ENCODE measurements at regions not wholly inside any gene's neighbourhood (a gene's known extent, or its start where the extent isn't known, plus 50 kb on each side); places are given as distances from the start of the nearest gene placed in this dataset.

GRCh38 chr3:110856916-110857315 is 214.7 kb upstream of the NECTIN3 start:
- no peaks in the 10 kb centered on the region for H3K4me1 ChIP-seq (ENCODE audit: control insufficient read depth in 2 of 2, insufficient read depth in 2 of 2, low read length in 2 of 2)
- H3K4me3 ChIP-seq (ENCODE audit: low read length in 2 of 2): no peak overlapping the region

DNA sequence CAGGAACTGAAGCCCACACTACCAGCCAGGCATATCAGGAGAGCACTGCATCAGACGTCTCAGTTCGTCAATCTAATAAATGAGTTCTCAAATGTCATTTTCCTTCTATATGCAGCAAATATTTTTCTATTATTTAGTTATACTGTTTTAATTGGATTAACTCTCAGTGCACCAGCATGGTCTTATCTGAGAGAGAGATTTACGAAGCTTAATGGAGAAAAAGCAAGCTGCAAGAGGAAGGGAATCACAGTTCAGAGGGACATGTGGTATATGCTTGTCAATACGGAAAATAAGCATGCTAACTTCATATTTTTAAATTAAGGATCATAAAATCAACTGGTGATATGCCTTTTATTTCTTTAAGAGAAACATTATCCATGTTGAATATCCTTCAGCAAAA is 213.1 kb upstream of the NECTIN3 start:
- H3K27me3 ChIP-seq (ENCODE audit: control insufficient read depth in 2 of 2, insufficient read depth in 2 of 2, low read length in 2 of 2): no peaks in the 10 kb centered on the region
- H3K27ac ChIP-seq (ENCODE audit: low read depth in 2 of 2, low read length in 2 of 2): no peak overlapping the region
- H3K9me3 ChIP-seq (ENCODE audit: control insufficient read depth in 2 of 2, low read length in 2 of 2): no peaks in the 10 kb centered on the region
- no peak overlapping the region for H3K4me3 ChIP-seq (ENCODE audit: low read length in 2 of 2)
- H3K36me3 ChIP-seq (ENCODE audit: control insufficient read depth in 2 of 2, insufficient read depth in 2 of 2, low read length in 2 of 2): no peaks in the 10 kb centered on the region
- H3K4me1 ChIP-seq (ENCODE audit: control insufficient read depth in 2 of 2, insufficient read depth in 2 of 2, low read length in 2 of 2): no peaks in the 10 kb centered on the region
- H3K9ac ChIP-seq (ENCODE audit: low read depth in 1 of 2, low read length in 2 of 2): no peak overlapping the region

More at GRCh38 chr3:110856916-110857315, 214.7 kb upstream of the NECTIN3 start:
- H3K36me3 ChIP-seq (ENCODE audit: control insufficient read depth in 2 of 2, insufficient read depth in 2 of 2, low read length in 2 of 2): no peaks in the 10 kb centered on the region
- H3K9ac ChIP-seq (ENCODE audit: low read depth in 1 of 2, low read length in 2 of 2): no peak overlapping the region
- H3K27ac ChIP-seq (ENCODE audit: low read depth in 2 of 2, low read length in 2 of 2): no peak overlapping the region
- H3K9me3 ChIP-seq (ENCODE audit: control insufficient read depth in 2 of 2, low read length in 2 of 2): no peaks in the 10 kb centered on the region
- no peaks in the 10 kb centered on the region for H3K27me3 ChIP-seq (ENCODE audit: control insufficient read depth in 2 of 2, insufficient read depth in 2 of 2, low read length in 2 of 2)

- H3K9ac ChIP-seq (ENCODE audit: low read depth in 1 of 2, low read length in 2 of 2): no peak overlapping the region
- no peaks in the 10 kb centered on the region for H3K4me1 ChIP-seq (ENCODE audit: control insufficient read depth in 2 of 2, insufficient read depth in 2 of 2, low read length in 2 of 2)
- H3K27me3 ChIP-seq (ENCODE audit: control insufficient read depth in 2 of 2, insufficient read depth in 2 of 2, low read length in 2 of 2): no peaks in the 10 kb centered on the region
- no peaks in the 10 kb centered on the region for H3K36me3 ChIP-seq (ENCODE audit: control insufficient read depth in 2 of 2, insufficient read depth in 2 of 2, low read length in 2 of 2)
- H3K4me3 ChIP-seq (ENCODE audit: low read length in 2 of 2): no peak overlapping the region
- no peaks in the 10 kb centered on the region for H3K9me3 ChIP-seq (ENCODE audit: control insufficient read depth in 2 of 2, low read length in 2 of 2)
- H3K27ac ChIP-seq (ENCODE audit: low read depth in 2 of 2, low read length in 2 of 2): no peak overlapping the region
Observed at GRCh38 chr3:110859336-110859735, 212.3 kb upstream of the NECTIN3 start.

DNA sequence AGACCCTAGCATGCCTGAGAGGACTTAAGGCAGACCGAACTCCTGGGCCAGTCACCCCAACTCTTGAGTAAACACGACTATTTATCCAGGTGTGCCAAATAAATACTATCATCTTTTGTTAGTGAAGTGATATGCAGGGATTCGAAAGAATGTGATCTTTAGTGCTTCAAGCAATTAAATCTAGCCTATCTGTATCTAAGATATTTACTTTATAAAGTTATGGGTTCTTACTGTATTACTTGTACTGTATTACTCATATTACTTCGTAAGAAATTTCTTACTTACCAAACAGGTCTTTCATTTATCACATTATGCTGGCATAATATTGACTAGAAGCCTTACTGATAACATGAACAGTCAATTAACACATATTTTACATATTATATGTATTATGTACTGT is 211.6 kb upstream of the NECTIN3 start:
- Histone ChIP-seq H3K27ac (ENCODE audit: low read depth in 2 of 2, low read length in 2 of 2) (no peak overlapping the region), H3K27me3 (ENCODE audit: control insufficient read depth in 2 of 2, insufficient read depth in 2 of 2, low read length in 2 of 2) (no peaks in the 10 kb centered on the region), H3K9me3 (ENCODE audit: control insufficient read depth in 2 of 2, low read length in 2 of 2) (no peaks in the 10 kb centered on the region), H3K9ac (ENCODE audit: low read depth in 1 of 2, low read length in 2 of 2) (no peak overlapping the region), H3K4me3 (ENCODE audit: low read length in 2 of 2) (no peak overlapping the region), H3K36me3 (ENCODE audit: control insufficient read depth in 2 of 2, insufficient read depth in 2 of 2, low read length in 2 of 2) (no peaks in the 10 kb centered on the region), H3K4me1 (ENCODE audit: control insufficient read depth in 2 of 2, insufficient read depth in 2 of 2, low read length in 2 of 2) (no peaks in the 10 kb centered on the region)

DNA sequence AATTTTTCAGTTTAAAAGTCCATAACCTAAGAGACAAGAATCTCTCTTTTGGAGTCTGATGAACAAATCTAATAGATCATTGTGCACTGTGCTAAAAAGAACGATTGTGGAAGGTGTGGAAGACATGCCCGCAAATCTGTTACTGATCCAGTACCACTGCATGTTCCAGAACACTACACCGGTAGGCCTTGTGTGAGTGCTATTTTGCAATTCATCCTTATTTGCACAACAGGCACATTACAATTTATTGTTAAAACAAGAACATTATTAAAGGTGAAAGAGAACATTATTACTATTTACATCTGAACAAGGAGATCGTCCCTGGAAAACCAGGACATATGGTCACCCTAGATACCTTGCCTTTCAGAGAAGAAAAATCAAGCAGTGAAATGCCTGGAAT is 205.7 kb upstream of the NECTIN3 start:
- no peaks in the 10 kb centered on the region for H3K9me3 ChIP-seq (ENCODE audit: control insufficient read depth in 2 of 2, low read length in 2 of 2)
- H3K4me1 ChIP-seq (ENCODE audit: control insufficient read depth in 2 of 2, insufficient read depth in 2 of 2, low read length in 2 of 2): no peaks in the 10 kb centered on the region
- no peak overlapping the region for H3K4me3 ChIP-seq (ENCODE audit: low read length in 2 of 2)
- no peaks in the 10 kb centered on the region for H3K36me3 ChIP-seq (ENCODE audit: control insufficient read depth in 2 of 2, insufficient read depth in 2 of 2, low read length in 2 of 2)
- H3K27me3 ChIP-seq (ENCODE audit: control insufficient read depth in 2 of 2, insufficient read depth in 2 of 2, low read length in 2 of 2): no peaks in the 10 kb centered on the region
- H3K27ac ChIP-seq (ENCODE audit: low read depth in 2 of 2, low read length in 2 of 2): no peak overlapping the region
- no peak overlapping the region for H3K9ac ChIP-seq (ENCODE audit: low read depth in 1 of 2, low read length in 2 of 2)

DNA sequence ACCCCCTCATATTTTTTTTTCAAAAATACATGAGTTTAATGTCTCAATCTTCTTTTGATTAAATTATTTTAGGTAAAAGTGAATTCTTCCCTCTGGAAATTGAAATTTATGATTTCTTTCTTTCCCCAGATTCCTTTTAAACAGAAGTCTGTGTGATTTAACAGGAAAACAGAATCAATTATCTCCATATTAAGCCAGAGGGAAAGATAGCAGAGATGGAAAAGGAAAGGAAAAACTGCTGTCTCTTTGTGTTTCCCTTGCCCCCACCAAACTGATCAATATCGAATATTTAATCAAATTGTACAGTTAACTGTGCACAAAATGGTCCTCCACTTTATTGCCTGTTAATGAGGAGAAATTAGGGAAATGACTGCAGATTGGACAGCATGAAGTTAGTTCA is 203.5 kb upstream of the NECTIN3 start:
- no peak overlapping the region for H3K4me3 ChIP-seq (ENCODE audit: low read length in 2 of 2)

DNA sequence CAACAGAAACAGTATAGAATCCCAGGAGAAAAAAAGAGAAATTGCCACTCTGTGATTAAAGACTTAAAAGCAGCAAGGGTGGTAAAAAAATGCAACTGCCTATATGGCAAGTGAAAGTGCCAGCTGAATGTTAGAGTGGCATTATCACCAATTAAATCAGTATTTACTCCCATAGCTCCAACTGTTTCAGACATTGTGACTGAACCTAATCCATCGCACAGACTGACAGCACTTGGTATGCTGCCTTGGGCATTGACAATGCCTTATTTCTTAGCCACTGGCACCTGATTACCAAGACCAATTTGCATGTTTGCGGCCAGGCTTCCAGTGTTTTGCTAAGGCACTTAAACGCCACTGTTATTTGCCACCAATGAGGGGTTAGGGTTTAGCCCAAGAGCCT is 201.9 kb upstream of the NECTIN3 start:
- Histone ChIP-seq H3K9ac (ENCODE audit: low read depth in 1 of 2, low read length in 2 of 2) (no peak overlapping the region), H3K9me3 (ENCODE audit: control insufficient read depth in 2 of 2, low read length in 2 of 2) (no peaks in the 10 kb centered on the region), H3K4me1 (ENCODE audit: control insufficient read depth in 2 of 2, insufficient read depth in 2 of 2, low read length in 2 of 2) (no peaks in the 10 kb centered on the region), H3K36me3 (ENCODE audit: control insufficient read depth in 2 of 2, insufficient read depth in 2 of 2, low read length in 2 of 2) (no peaks in the 10 kb centered on the region), H3K4me3 (ENCODE audit: low read length in 2 of 2) (no peak overlapping the region), H3K27ac (ENCODE audit: low read depth in 2 of 2, low read length in 2 of 2) (no peak overlapping the region), H3K27me3 (ENCODE audit: control insufficient read depth in 2 of 2, insufficient read depth in 2 of 2, low read length in 2 of 2) (no peaks in the 10 kb centered on the region)

More for the DNA sequence above, 203.5 kb upstream of the NECTIN3 start:
- Histone ChIP-seq H3K4me1 (ENCODE audit: control insufficient read depth in 2 of 2, insufficient read depth in 2 of 2, low read length in 2 of 2) (no peaks in the 10 kb centered on the region), H3K27me3 (ENCODE audit: control insufficient read depth in 2 of 2, insufficient read depth in 2 of 2, low read length in 2 of 2) (no peaks in the 10 kb centered on the region), H3K27ac (ENCODE audit: low read depth in 2 of 2, low read length in 2 of 2) (no peak overlapping the region), H3K9me3 (ENCODE audit: control insufficient read depth in 2 of 2, low read length in 2 of 2) (no peaks in the 10 kb centered on the region), H3K36me3 (ENCODE audit: control insufficient read depth in 2 of 2, insufficient read depth in 2 of 2, low read length in 2 of 2) (no peaks in the 10 kb centered on the region), H3K9ac (ENCODE audit: low read depth in 1 of 2, low read length in 2 of 2) (no peak overlapping the region)

GRCh38 chr3:110871869-110872268 is 199.7 kb upstream of the NECTIN3 start:
- Histone ChIP-seq H3K9me3 (ENCODE audit: control insufficient read depth in 2 of 2, low read length in 2 of 2) (no peaks in the 10 kb centered on the region), H3K36me3 (ENCODE audit: control insufficient read depth in 2 of 2, insufficient read depth in 2 of 2, low read length in 2 of 2) (no peaks in the 10 kb centered on the region), H3K4me1 (ENCODE audit: control insufficient read depth in 2 of 2, insufficient read depth in 2 of 2, low read length in 2 of 2) (no peaks in the 10 kb centered on the region), H3K4me3 (ENCODE audit: low read length in 2 of 2) (no peak overlapping the region), H3K27ac (ENCODE audit: low read depth in 2 of 2, low read length in 2 of 2) (no peak overlapping the region), H3K27me3 (ENCODE audit: control insufficient read depth in 2 of 2, insufficient read depth in 2 of 2, low read length in 2 of 2) (no peaks in the 10 kb centered on the region), H3K9ac (ENCODE audit: low read depth in 1 of 2, low read length in 2 of 2) (no peak overlapping the region)

- Histone ChIP-seq H3K9me3 (ENCODE audit: control insufficient read depth in 2 of 2, low read length in 2 of 2) (no peaks in the 10 kb centered on the region), H3K36me3 (ENCODE audit: control insufficient read depth in 2 of 2, insufficient read depth in 2 of 2, low read length in 2 of 2) (no peaks in the 10 kb centered on the region), H3K27ac (ENCODE audit: low read depth in 2 of 2, low read length in 2 of 2) (no peak overlapping the region), H3K9ac (ENCODE audit: low read depth in 1 of 2, low read length in 2 of 2) (no peak overlapping the region), H3K4me3 (ENCODE audit: low read length in 2 of 2) (no peak overlapping the region), H3K27me3 (ENCODE audit: control insufficient read depth in 2 of 2, insufficient read depth in 2 of 2, low read length in 2 of 2) (no peaks in the 10 kb centered on the region), H3K4me1 (ENCODE audit: control insufficient read depth in 2 of 2, insufficient read depth in 2 of 2, low read length in 2 of 2) (no peaks in the 10 kb centered on the region)
Observed at GRCh38 chr3:110878692-110879091, 192.9 kb upstream of the NECTIN3 start.

- H3K27me3 ChIP-seq (ENCODE audit: control insufficient read depth in 2 of 2, insufficient read depth in 2 of 2, low read length in 2 of 2): no peaks in the 10 kb centered on the region
- H3K9ac ChIP-seq (ENCODE audit: low read depth in 1 of 2, low read length in 2 of 2): no peak overlapping the region
- H3K4me1 ChIP-seq (ENCODE audit: control insufficient read depth in 2 of 2, insufficient read depth in 2 of 2, low read length in 2 of 2): no peaks in the 10 kb centered on the region
- no peak overlapping the region for H3K4me3 ChIP-seq (ENCODE audit: low read length in 2 of 2)
- H3K27ac ChIP-seq (ENCODE audit: low read depth in 2 of 2, low read length in 2 of 2): no peak overlapping the region
- H3K36me3 ChIP-seq (ENCODE audit: control insufficient read depth in 2 of 2, insufficient read depth in 2 of 2, low read length in 2 of 2): no peaks in the 10 kb centered on the region
- H3K9me3 ChIP-seq (ENCODE audit: control insufficient read depth in 2 of 2, low read length in 2 of 2): no peaks in the 10 kb centered on the region
Observed at GRCh38 chr3:110881069-110881468, 190.5 kb upstream of the NECTIN3 start.

- Histone ChIP-seq H3K9ac (ENCODE audit: low read depth in 1 of 2, low read length in 2 of 2) (no peak overlapping the region), H3K27me3 (ENCODE audit: control insufficient read depth in 2 of 2, insufficient read depth in 2 of 2, low read length in 2 of 2) (no peaks in the 10 kb centered on the region), H3K9me3 (ENCODE audit: control insufficient read depth in 2 of 2, low read length in 2 of 2) (no peaks in the 10 kb centered on the region), H3K27ac (ENCODE audit: low read depth in 2 of 2, low read length in 2 of 2) (no peak overlapping the region), H3K4me1 (ENCODE audit: control insufficient read depth in 2 of 2, insufficient read depth in 2 of 2, low read length in 2 of 2) (no peaks in the 10 kb centered on the region), H3K36me3 (ENCODE audit: control insufficient read depth in 2 of 2, insufficient read depth in 2 of 2, low read length in 2 of 2) (no peaks in the 10 kb centered on the region), H3K4me3 (ENCODE audit: low read length in 2 of 2) (no peak overlapping the region)
Observed at GRCh38 chr3:110886222-110886893, 185.3 kb upstream of the NECTIN3 start.
